Body of pancreas (tissue), 4 donors: ENCODE measurements at regions not wholly inside any gene's neighbourhood (a gene's known extent, or its start where the extent isn't known, plus 50 kb on each side); places are given as distances from the start of the nearest gene placed in this dataset.

Experiments used
- POLR2A ChIP-seq, 3 donors: fragments of 450-650 bp; IDR thresholded peaks; one replicate each; pipeline ENCODE4 v1.6.1; 2016; ENCODE audit warnings: antibody characterized with exemption in 3 of 3, mild to moderate bottlenecking in 2 of 3
- TF ChIP-seq, protein P1 (sequence below), 7 experiments: fragments of 450-650 bp in 4 of 7; fragments of 200-600 bp in 3 of 7; sonication (generic) in 3 of 7; IDR thresholded peaks; one replicate each; pipeline ENCODE4 v1.5.1; 2016 to 2019; ENCODE audit warnings: antibody characterized with exemption in 7 of 7

DNA sequence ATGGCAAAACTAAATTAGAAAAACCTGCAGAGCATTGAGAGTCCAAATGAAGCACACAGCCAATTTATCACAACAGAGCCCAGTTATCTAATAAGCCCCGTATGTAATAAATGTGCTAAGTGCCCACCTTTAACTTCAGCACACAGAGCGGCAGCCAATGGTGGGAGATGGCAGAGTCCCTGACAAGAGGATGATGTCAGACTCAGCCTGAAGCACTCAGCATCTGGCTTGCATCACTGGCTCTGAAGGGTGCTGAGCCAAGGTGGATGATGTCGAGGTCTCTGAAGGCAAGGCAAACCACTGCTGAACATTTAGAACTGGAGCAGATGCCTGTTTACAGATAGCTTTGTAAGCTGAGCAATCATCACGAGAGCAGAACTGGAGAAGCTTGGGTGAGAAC is 118.3 kb downstream of the NUF2 start:
- TF ChIP-seq POLR2A (IDR thresholded peaks at IDR 0.05) = no peak
- TF ChIP-seq, protein P1, sequence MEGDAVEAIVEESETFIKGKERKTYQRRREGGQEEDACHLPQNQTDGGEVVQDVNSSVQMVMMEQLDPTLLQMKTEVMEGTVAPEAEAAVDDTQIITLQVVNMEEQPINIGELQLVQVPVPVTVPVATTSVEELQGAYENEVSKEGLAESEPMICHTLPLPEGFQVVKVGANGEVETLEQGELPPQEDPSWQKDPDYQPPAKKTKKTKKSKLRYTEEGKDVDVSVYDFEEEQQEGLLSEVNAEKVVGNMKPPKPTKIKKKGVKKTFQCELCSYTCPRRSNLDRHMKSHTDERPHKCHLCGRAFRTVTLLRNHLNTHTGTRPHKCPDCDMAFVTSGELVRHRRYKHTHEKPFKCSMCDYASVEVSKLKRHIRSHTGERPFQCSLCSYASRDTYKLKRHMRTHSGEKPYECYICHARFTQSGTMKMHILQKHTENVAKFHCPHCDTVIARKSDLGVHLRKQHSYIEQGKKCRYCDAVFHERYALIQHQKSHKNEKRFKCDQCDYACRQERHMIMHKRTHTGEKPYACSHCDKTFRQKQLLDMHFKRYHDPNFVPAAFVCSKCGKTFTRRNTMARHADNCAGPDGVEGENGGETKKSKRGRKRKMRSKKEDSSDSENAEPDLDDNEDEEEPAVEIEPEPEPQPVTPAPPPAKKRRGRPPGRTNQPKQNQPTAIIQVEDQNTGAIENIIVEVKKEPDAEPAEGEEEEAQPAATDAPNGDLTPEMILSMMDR (IDR thresholded peaks at IDR 0.05) = no peak
